GM12872 (cell line): ENCODE measurements at regions not wholly inside any gene's neighbourhood (a gene's known extent, or its start where the extent isn't known, plus 50 kb on each side); places are given as distances from the start of the nearest gene placed in this dataset.

Experiments
- TF ChIP-seq, protein P1 (sequence below): IDR thresholded peaks from 3 replicates; pipeline ENCODE4 v1.5.1; 2011; ENCODE audit warnings: low read depth, mild to moderate bottlenecking, low read length, moderate library complexity; ENCODE audit not compliant: insufficient read depth

DNA sequence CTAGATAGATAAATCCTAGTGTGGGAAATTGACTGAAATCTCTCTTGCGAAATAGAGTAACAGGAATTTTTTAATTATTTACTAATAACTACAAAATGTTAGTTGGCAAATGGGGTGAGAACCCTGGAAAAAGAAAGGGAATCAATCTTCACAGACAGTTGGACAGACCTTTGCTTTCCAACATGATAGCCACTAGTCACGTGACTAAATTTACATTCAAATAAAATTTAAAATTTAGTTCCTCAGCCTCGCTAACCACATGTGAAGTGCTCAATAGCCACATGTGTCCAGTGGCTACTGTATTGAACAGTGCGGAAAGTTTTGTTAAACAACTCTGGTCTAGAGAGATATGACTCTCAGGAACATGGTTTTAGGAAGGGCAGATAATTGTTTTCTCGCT lies 289.9 kb upstream of the RASA1 start:
- TF ChIP-seq, protein P1, sequence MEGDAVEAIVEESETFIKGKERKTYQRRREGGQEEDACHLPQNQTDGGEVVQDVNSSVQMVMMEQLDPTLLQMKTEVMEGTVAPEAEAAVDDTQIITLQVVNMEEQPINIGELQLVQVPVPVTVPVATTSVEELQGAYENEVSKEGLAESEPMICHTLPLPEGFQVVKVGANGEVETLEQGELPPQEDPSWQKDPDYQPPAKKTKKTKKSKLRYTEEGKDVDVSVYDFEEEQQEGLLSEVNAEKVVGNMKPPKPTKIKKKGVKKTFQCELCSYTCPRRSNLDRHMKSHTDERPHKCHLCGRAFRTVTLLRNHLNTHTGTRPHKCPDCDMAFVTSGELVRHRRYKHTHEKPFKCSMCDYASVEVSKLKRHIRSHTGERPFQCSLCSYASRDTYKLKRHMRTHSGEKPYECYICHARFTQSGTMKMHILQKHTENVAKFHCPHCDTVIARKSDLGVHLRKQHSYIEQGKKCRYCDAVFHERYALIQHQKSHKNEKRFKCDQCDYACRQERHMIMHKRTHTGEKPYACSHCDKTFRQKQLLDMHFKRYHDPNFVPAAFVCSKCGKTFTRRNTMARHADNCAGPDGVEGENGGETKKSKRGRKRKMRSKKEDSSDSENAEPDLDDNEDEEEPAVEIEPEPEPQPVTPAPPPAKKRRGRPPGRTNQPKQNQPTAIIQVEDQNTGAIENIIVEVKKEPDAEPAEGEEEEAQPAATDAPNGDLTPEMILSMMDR: no peak

DNA sequence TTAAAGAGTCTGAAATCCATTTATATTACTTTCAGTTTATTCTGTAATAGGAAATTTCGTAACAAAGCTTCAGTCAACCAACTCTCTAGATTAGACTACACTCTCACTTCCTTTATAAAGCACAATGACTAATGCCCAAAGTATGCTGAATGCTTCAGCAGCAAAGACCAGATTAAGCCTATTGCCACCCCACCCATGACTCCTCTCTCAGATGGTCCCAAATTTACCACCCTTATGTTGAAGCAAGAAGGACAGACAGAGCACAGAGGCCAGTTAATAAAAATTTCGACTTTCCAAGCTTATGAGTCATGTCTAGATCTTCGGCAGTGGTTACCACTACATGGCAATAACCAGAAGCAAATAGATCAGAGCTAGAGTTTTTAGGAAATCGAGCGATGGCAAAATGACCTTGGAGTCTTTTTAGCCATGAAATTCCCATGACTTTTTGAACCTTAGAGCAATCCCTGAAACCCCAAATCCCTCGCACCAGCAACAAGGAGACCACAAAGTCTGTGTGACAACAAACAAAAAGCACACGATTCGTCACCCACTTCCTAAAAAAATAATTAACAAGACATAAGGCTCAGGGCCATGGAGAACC lies 287.8 kb upstream of the RASA1 start:
- TF ChIP-seq, protein P1: no peak

- TF ChIP-seq, protein P1: no peak
Measured at GRCh38 chr5:86981898-86982297, 285.8 kb upstream of the RASA1 start.

- TF ChIP-seq, protein P1: no peak
Measured at GRCh38 chr5:86983208-86983607, 284.5 kb upstream of the RASA1 start.

DNA sequence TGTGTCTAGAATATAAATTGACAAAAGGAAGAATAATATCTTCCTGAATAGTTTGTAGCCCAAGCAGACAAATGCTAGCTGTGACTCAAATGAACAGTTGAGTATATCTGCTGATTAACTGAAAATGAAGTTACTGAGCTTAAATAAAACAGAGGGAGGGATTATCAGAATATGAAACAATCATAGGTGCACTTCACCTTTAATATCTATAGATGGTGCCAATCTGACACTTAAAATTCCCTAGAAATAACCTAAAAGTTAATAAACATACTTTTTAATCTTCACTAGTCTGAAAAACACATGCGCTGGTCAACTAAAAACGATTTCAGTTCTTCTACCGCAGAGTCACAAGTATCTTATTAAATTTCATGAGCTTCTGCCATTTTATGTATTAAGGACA lies 280.8 kb upstream of the RASA1 start:
- TF ChIP-seq, protein P1: peak; percentile 13; the same call in 1 of the 3 replicates

- TF ChIP-seq, protein P1: no peak
Measured at GRCh38 chr5:86997516-86997915, 270.2 kb upstream of the RASA1 start.

DNA sequence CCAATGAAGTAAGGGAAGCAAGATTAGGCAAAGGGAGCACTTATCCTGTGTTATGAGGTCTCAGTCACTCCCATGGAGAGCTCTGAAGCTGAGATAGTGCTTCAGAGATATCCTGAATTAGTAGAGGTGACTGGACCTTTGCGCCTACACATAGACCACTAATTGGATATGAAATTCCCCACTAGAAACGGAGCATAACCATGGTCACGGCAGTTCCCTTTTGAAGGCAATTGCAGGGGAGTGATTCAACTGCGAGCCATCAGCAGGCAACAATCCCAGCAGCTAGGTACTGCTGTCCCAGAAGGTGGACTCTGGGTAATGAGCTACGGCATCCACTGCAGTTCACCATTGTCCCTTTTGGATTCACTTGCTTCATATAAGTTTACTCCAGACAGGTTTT lies 267.7 kb upstream of the RASA1 start:
- TF ChIP-seq, protein P1: no peak
